ENCODE measurements at regions not wholly inside any gene's neighbourhood (a gene's known extent, or its start where the extent isn't known, plus 50 kb on each side); places are given as distances from the start of the nearest gene placed in this dataset.

- Histone ChIP-seq H3K27me3 (replicated peaks; ENCODE audit: insufficient read depth, low read depth, low read length, poor library complexity) (no peaks in the 10 kb centered on the region), H3K9me3 (ENCODE audit: low read depth, low read length, poor library complexity, severe bottlenecking) (no peaks in the 10 kb centered on the region), H3K4me3 (ENCODE audit: low read depth, low read length, poor library complexity, severe bottlenecking) (no peak overlapping the region), H3K4me1 (ENCODE audit: insufficient read depth, low read length, poor library complexity, severe bottlenecking) (no peaks in the 10 kb centered on the region), H3K36me3 (ENCODE audit: insufficient read depth, low read length, poor library complexity, severe bottlenecking) (no peaks in the 10 kb centered on the region), H3K27ac (ENCODE audit: low read depth, low read length, poor library complexity, severe bottlenecking) (no peak overlapping the region)
- no peak for DNase-seq (ENCODE audit: low spot score)
- no TSS peak for BruUV-seq (replicated peaks)
- POLR2A ChIA-PET (ENCODE audit: low non-redundant PET) = no interaction called here
- CTCF ChIA-PET = no interaction called here
- no peak for TF ChIP-seq CTCF (conservative IDR thresholded peaks at IDR 0.05; ENCODE audit: low read depth, low read length)
- TF ChIP-seq EZH2 (IDR thresholded peaks at IDR 0.05; ENCODE audit: borderline replicate concordance, low read depth, low read length, poor library complexity, severe bottlenecking) = no peak
- intact Hi-C loops (cut with micrococcal nuclease; ENCODE audit: unreplicated experiment) = no loop called here
These were observed 1553.1 kb upstream of the ADGRL3 start for GRCh38 chr4:59647011-59647410.

GRCh38 chr4:59647500-59647899 is 1552.6 kb upstream of the ADGRL3 start:
- ChIA-PET POLR2A (ENCODE audit: low non-redundant PET) (no interaction called here), CTCF (no interaction called here)
- BruUV-seq (replicated peaks) = no TSS peak
- no peaks in the 10 kb centered on the region for H3K27me3 ChIP-seq (replicated peaks; ENCODE audit: insufficient read depth, low read depth, low read length, poor library complexity)
- H3K9me3 ChIP-seq (ENCODE audit: low read depth, low read length, poor library complexity, severe bottlenecking) = no peaks in the 10 kb centered on the region
- H3K27ac ChIP-seq (ENCODE audit: low read depth, low read length, poor library complexity, severe bottlenecking) = no peak overlapping the region
- H3K36me3 ChIP-seq (ENCODE audit: insufficient read depth, low read length, poor library complexity, severe bottlenecking) = no peaks in the 10 kb centered on the region
- intact Hi-C loops (cut with micrococcal nuclease; ENCODE audit: unreplicated experiment) = no loop called here
- TF ChIP-seq CTCF (conservative IDR thresholded peaks at IDR 0.05; ENCODE audit: low read depth, low read length) (no peak), EZH2 (IDR thresholded peaks at IDR 0.05; ENCODE audit: borderline replicate concordance, low read depth, low read length, poor library complexity, severe bottlenecking) (no peak)
- H3K4me1 ChIP-seq (ENCODE audit: insufficient read depth, low read length, poor library complexity, severe bottlenecking) = no peaks in the 10 kb centered on the region
- H3K4me3 ChIP-seq (ENCODE audit: low read depth, low read length, poor library complexity, severe bottlenecking) = no peak overlapping the region
- DNase-seq (ENCODE audit: low spot score) = no peak

- CTCF ChIA-PET = no interaction called here
- H3K27ac ChIP-seq (ENCODE audit: low read depth, low read length, poor library complexity, severe bottlenecking) = no peak overlapping the region
These were observed 1549.3 kb upstream of the ADGRL3 start for GRCh38 chr4:59650861-59651260.

More at GRCh38 chr4:59650861-59651260, 1549.3 kb upstream of the ADGRL3 start:
- peaks cover 6% of the 10 kb centered on the region for H3K9me3 ChIP-seq (ENCODE audit: low read depth, low read length, poor library complexity, severe bottlenecking)
- no peak for TF ChIP-seq CTCF (conservative IDR thresholded peaks at IDR 0.05; ENCODE audit: low read depth, low read length)
- TF ChIP-seq EZH2 (IDR thresholded peaks at IDR 0.05; ENCODE audit: borderline replicate concordance, low read depth, low read length, poor library complexity, severe bottlenecking) = no peak
- POLR2A ChIA-PET (ENCODE audit: low non-redundant PET) = no interaction called here
- H3K4me1 ChIP-seq (ENCODE audit: insufficient read depth, low read length, poor library complexity, severe bottlenecking) = no peaks in the 10 kb centered on the region
- H3K4me3 ChIP-seq (ENCODE audit: low read depth, low read length, poor library complexity, severe bottlenecking) = no peak overlapping the region
- H3K27me3 ChIP-seq (replicated peaks; ENCODE audit: insufficient read depth, low read depth, low read length, poor library complexity) = no peaks in the 10 kb centered on the region
- intact Hi-C loops (cut with micrococcal nuclease; ENCODE audit: unreplicated experiment) = no loop called here
- DNase-seq (ENCODE audit: low spot score) = no peak
- no TSS peak for BruUV-seq (replicated peaks)
- no peaks in the 10 kb centered on the region for H3K36me3 ChIP-seq (ENCODE audit: insufficient read depth, low read length, poor library complexity, severe bottlenecking)
